GM21576 (cell line): ENCODE measurements at regions not wholly inside any gene's neighbourhood (a gene's known extent, or its start where the extent isn't known, plus 50 kb on each side); places are given as distances from the start of the nearest gene placed in this dataset.
A peak's percentile ranks its signal among the peaks of the same experiment; 100 is the strongest.
"Not testable (repeated sequence)": the region's sequence is repeated elsewhere in the genome, so short reads cannot be mapped to it uniquely, and the experiment has no call there.

Experiments used
- ATAC-seq: cut with Tn5 transposase; IDR thresholded peaks from one replicate; pipeline ENCODE4 v1.9.1; 2021; ENCODE audit warnings: mild to moderate bottlenecking, moderate library complexity; ENCODE audit not compliant: unreplicated experiment

GRCh38 chr11:87779276-87780067 lies 395.8 kb downstream of the RAB38 start:
- ATAC-seq, result no peak

- no peak for ATAC-seq
These were observed 396.9 kb downstream of the RAB38 start for GRCh38 chr11:87778357-87778756.

- ATAC-seq, result no peak
These were observed 400.2 kb downstream of the RAB38 start for GRCh38 chr11:87775036-87775435.

GRCh38 chr11:87769661-87770060 lies 405.6 kb downstream of the RAB38 start:
- ATAC-seq, result no peak

- ATAC-seq, result no peak
These were observed 407.6 kb downstream of the RAB38 start for GRCh38 chr11:87767615-87768014.

- ATAC-seq, result not testable (repeated sequence)
These were observed 411.2 kb downstream of the RAB38 start for GRCh38 chr11:87764075-87764474.

GRCh38 chr11:87754685-87755084 lies 420.6 kb downstream of the RAB38 start:
- ATAC-seq, result no peak

GRCh38 chr11:87753143-87753542 lies 422.1 kb downstream of the RAB38 start:
- no peak for ATAC-seq

- no peak for ATAC-seq
These were observed 432.2 kb downstream of the RAB38 start for GRCh38 chr11:87743007-87743406.

- ATAC-seq, result no peak
These were observed 434.3 kb downstream of the RAB38 start for GRCh38 chr11:87740968-87741367.

GRCh38 chr11:87740451-87740850 lies 434.8 kb downstream of the RAB38 start:
- ATAC-seq, result no peak

- no peak for ATAC-seq
These were observed 435.5 kb downstream of the RAB38 start for GRCh38 chr11:87739766-87740165.

- no peak for ATAC-seq
These were observed 436.0 kb downstream of the RAB38 start for GRCh38 chr11:87739261-87739660.

- no peak for ATAC-seq
These were observed 438.3 kb downstream of the RAB38 start for GRCh38 chr11:87736928-87737327.

- no peak for ATAC-seq
These were observed 448.7 kb downstream of the RAB38 start for GRCh38 chr11:87726506-87726905.

- no peak for ATAC-seq
These were observed 450.9 kb downstream of the RAB38 start for GRCh38 chr11:87724358-87724757.

GRCh38 chr11:87722756-87723565 lies 452.3 kb downstream of the RAB38 start:
- ATAC-seq, result peak; percentile 61

- ATAC-seq, result no peak
These were observed 455.7 kb downstream of the RAB38 start for GRCh38 chr11:87719326-87720073.

GRCh38 chr11:87712802-87713202 lies 462.4 kb downstream of the RAB38 start:
- no peak for ATAC-seq

GRCh38 chr11:87712391-87712790 lies 462.9 kb downstream of the RAB38 start:
- ATAC-seq, result no peak

- not testable (repeated sequence) for ATAC-seq
These were observed 471.7 kb downstream of the RAB38 start for GRCh38 chr11:87703589-87703988.
